Adrenal gland (tissue), 5 donors: ENCODE measurements at regions not wholly inside any gene's neighbourhood (a gene's known extent, or its start where the extent isn't known, plus 50 kb on each side); places are given as distances from the start of the nearest gene placed in this dataset.

ENCODE experiments used
- POLR2A ChIP-seq, 2 donors: fragments of 450-650 bp; IDR thresholded peaks; one replicate each; pipeline ENCODE4 v1.6.1; 2017; ENCODE audit warnings: antibody characterized with exemption in 2 of 2, mild to moderate bottlenecking in 2 of 2, moderate library complexity in 1 of 2
- TF ChIP-seq, protein P1 (sequence below), 6 experiments: fragments of 450-650 bp in 4 of 6; fragments of 200-600 bp in 2 of 6; sonication (generic) in 1 of 6; IDR thresholded peaks; 1 replicate in 5 of 6; 2 replicates in 1 of 6; pipeline versions ENCODE4 v1.5.1 to v1.8.0; 2016 to 2021; ENCODE audit warnings: antibody characterized with exemption in 6 of 6, mild to moderate bottlenecking in 2 of 6, moderate library complexity in 1 of 6
- donor health status: DM: no; HTN: no; CAD: no.

DNA sequence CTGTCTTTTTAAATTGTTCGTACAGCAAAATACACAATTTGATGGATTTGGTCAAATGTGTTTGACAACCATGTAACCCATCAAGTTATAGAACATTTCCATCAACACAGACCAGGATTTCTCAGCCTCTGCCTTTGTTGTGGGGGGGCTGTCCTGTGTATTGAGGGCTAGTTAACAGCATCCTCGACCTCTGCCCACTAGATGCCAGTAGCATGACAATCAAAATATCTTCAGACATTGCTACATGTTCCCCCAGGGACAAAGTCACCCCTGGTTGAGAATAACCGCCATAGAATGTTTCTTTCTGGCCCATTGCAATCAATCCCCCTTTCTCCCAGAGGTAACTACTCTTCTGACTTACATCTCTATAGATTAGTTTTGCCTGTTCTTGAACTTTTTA is 310.1 kb upstream of the RGMA start:
- TF ChIP-seq, protein P1, sequence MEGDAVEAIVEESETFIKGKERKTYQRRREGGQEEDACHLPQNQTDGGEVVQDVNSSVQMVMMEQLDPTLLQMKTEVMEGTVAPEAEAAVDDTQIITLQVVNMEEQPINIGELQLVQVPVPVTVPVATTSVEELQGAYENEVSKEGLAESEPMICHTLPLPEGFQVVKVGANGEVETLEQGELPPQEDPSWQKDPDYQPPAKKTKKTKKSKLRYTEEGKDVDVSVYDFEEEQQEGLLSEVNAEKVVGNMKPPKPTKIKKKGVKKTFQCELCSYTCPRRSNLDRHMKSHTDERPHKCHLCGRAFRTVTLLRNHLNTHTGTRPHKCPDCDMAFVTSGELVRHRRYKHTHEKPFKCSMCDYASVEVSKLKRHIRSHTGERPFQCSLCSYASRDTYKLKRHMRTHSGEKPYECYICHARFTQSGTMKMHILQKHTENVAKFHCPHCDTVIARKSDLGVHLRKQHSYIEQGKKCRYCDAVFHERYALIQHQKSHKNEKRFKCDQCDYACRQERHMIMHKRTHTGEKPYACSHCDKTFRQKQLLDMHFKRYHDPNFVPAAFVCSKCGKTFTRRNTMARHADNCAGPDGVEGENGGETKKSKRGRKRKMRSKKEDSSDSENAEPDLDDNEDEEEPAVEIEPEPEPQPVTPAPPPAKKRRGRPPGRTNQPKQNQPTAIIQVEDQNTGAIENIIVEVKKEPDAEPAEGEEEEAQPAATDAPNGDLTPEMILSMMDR (IDR thresholded peaks at IDR 0.05), result no peak
- TF ChIP-seq POLR2A (IDR thresholded peaks at IDR 0.05), result no peak
